Superior temporal gyrus (tissue), 1 donor: ENCODE measurements at regions not wholly inside any gene's neighbourhood (a gene's known extent, or its start where the extent isn't known, plus 50 kb on each side); places are given as distances from the start of the nearest gene placed in this dataset.
"Not testable (repeated sequence)": the region's sequence is repeated elsewhere in the genome, so short reads cannot be mapped to it uniquely, and the experiment has no call there.

Experiments
- DNase-seq: peaks from one replicate; pipeline ENCODE4 v3.0.0-alpha.2; 2016; ENCODE audit errors: extremely low spot score

DNA sequence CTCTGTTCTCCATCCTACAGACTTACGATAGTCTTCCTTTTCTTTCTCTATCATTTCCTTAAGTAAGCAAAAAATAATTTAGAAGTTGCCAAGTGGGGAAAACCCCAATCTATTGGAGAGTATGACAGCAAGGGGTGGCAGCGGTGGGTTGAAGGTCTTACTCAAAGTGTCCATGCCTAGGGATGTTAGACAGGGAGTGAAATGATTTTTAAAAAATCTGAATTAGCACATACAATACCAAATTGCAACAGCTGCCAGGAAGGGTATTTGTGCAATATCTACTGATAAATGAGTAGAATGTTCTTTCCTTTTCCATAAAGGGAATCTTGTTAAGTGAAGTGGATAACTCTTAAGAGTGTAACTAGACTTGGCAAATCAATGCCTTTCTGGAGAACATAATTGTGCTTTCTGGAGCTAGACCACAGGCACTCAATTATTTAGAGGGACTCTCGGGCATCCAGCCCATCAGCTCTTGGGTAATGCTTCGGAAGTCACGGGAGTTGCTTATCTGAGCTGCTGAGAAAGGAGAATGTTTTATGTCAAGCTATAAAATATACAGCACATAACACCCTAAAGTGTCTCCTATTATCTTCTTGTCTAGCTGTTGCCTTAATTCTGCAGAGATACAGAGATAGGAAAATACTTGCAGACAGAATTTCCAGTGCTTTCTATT is 151.5 kb downstream of the KCNJ2 start:
- no peak for DNase-seq

DNA sequence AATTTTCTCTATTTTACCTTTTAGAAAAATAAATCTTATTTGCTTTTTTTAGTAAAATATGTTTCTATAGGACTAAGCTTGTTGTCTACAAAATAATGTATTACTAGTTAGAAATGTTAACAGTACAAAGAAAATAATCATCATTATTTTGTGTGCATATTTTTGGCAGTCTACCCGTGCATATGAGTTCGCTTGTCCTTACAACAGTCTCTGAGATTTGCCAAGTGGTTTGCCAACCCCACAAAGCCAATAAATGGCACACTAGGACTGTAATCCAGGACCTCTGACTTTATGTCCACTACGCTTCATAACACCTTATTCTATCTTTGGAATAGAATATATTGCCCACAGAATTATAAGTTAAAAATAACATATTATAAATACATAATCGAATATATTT is 152.0 kb downstream of the KCNJ2 start:
- DNase-seq = no peak

- no peak for DNase-seq
Measured at GRCh38 chr17:70323269-70323668, 153.9 kb downstream of the KCNJ2 start.

- no peak for DNase-seq
Measured at GRCh38 chr17:70324031-70324430, 154.7 kb downstream of the KCNJ2 start.

GRCh38 chr17:70327279-70327678 is 157.9 kb downstream of the KCNJ2 start:
- DNase-seq = no peak

DNA sequence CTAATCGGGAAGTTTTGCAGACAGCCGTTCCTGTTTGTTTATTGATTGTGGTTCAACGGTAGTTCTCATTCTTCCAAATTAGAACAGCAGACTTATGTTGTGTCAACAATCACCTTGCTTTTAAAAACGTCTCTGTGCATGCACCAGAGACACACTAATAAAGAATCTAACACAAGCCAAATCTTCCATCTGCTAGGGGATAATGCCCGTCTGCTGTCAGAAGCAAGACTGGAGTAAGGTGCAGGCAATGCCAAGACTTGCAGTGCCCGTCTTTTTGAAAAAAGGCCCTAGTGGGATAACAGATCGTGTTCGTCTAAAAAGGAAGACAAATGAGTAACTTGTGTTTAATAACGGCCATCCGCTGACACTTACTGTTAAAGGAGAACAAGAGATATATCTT is 158.4 kb downstream of the KCNJ2 start:
- DNase-seq = no peak

DNA sequence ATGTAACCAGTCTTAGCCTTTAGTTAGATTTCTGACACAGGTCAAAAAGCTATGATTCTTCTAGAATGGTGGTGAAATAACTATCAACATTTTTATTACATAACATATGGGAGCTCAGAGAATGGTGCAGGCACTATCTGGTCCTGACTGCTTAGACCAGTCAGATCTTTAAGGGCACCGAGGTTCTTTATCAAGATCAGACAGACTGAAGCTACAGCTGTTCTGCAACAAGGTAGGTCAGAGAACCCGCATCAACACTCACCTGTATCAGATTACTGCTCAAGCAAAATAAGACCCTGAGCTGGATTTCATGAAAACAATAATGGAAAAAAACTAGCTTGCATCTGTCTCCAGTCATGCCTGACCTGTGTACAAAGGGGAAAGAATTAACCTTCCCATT is 160.4 kb downstream of the KCNJ2 start:
- DNase-seq = no peak

GRCh38 chr17:70331066-70331465 is 161.7 kb downstream of the KCNJ2 start:
- DNase-seq = not testable (repeated sequence)

- no peak for DNase-seq
Measured at GRCh38 chr17:70332356-70333210, 163.3 kb downstream of the KCNJ2 start.

DNA sequence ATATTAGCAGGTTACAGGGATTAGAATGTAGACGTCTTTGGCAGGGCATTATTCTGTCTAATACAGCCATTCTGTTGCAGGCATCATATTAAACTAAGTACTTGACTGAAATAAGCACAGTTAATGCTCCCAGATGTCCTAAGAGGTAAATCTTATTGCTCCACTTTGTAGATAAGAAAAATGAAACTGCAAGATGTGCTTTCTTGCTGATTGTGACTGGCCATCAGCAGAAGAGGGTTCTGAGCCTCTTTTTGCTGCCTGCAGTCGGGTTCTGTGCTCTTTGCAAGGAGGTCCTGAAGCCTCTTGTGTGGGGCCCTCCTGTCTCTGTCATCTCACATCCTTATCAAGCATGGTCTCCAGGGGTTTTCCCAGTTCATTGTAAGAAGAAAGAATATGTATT is 167.1 kb downstream of the KCNJ2 start:
- DNase-seq = no peak

- no peak for DNase-seq
Measured at GRCh38 chr17:70338946-70339354, 169.6 kb downstream of the KCNJ2 start.

DNA sequence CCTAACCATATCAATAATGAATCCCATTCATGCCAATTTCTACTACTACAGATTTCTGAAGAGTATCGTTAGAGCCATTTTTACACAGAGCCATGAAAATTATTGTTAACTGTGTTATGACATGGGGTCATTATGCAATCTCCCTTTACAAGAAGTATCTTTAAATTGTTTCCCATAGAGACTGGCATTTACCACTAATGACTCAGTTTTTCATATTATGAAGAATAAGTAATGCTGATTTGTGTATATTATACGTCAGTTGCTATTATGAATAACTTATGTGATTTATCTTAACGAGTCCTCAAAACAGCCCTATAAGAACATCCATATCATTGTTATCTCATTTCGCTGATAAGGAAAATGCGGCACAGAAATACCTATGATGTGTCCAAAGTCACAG is 173.8 kb downstream of the KCNJ2 start:
- DNase-seq = no peak

- no peak for DNase-seq
Measured at GRCh38 chr17:70344386-70345060, 175.2 kb downstream of the KCNJ2 start.

DNA sequence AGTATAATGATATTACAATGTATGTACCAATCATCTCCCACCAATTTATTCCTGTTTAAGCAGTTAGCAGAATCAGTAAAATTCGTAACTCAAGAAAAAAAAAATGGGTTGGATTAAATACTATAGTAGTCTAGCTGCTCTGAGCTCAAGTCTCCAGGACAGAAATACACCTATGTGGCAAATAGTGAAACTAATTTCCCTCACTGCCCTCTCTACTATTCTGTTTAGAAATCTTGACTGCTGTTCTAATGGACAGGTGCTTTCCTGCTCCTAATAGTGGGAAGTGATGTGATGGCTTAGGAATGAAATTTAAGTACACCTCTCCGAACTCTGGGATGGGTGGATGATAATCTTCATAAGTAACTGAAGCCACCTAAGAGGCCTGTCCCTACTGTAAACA is 175.7 kb downstream of the KCNJ2 start:
- DNase-seq = no peak

DNA sequence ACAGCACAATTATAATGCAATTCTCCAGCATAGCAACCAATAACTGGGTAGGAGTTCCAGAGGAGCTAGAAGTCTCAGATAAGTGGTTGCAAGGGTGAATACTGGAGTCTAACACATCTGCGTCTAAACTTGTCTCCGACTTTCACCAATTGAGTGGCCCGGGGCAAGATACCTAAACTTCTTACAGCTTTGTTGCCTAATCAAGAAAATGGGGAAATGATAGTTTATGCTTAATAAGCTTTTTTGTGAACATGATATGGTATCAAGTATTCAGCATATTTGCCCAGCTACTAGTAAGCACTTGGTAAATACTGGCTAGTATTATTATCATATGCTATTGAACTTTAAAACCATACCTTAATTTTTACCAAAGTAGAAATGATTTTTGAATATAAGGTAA is 183.5 kb downstream of the KCNJ2 start:
- DNase-seq = no peak

DNA sequence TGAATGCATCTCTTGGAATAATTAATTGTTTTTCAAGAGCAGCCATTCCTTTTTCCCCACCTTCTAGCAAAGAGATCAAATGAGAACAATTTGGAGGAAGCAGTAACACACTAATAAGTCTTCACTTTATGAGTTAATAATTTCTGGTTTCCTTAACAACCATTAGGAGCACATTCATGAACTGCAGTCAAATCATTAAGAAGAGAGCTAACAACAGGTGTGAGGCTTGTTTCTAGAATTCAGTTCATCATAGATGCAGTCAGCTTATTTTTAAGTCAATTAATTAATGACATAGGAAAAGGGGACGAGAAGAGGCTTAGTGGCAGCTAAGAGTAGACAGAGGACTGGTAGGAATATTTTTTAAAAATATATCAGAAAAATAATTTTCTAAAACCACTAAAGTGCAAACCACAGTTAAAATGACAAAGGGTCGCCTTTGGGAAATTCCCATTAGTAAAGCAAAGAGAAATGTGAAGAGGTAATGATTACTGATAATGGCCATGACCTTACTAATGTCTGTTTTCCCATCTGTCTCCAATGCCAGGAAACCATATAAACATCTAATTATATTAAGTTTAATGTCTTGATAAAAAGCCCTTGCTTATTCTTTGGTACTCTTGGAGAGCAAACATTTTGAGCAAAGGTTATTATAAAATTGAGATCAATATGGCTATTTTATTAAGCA is 184.2 kb downstream of the KCNJ2 start:
- DNase-seq = no peak

- DNase-seq = no peak
Measured at GRCh38 chr17:70355185-70355584, 185.9 kb downstream of the KCNJ2 start.

DNA sequence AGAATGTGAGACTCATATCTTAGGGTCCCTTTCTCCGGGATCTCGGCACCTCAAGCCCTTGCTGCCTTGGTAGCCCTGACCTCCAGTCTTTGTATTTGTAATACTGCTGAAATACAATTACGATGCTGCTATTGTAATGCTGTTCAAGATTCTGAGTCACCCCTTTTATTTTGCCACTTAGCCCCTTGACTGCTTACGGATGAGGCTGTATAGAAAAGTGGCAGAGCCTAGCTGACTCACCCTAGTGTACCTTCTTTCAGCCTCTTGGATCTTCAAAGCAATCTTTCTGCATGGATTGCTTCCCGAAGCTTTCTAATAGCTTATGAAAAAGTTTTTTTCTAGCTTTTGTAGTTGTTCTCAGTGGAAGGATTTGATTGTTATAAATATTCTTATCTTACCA is 187.9 kb downstream of the KCNJ2 start:
- DNase-seq = no peak

- no peak for DNase-seq
Measured at GRCh38 chr17:70365091-70365583, 195.8 kb downstream of the KCNJ2 start.

DNA sequence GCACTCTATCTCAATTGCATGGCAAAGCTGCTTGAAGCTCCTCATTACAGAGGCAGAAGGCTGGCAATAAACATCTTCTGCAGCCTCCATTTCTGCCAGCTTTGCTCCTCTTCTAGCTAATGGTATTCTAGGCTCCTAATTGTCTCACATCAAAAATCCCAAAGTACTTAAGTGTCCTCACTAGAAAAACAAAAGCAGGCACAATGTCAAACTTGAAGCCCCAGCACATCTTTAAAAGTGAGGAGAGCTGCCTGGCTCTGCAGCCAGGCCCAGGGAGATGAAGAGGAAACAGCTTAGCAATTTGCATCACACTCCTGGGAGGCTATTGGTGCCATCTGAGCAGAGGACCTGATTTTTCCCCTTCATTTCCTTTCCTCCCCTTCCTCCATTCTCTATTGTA is 197.1 kb downstream of the KCNJ2 start:
- DNase-seq = no peak

GRCh38 chr17:70368011-70368410 is 198.7 kb downstream of the KCNJ2 start:
- DNase-seq = no peak

- no peak for DNase-seq
Measured at GRCh38 chr17:70369391-70369790, 200.1 kb downstream of the KCNJ2 start.
